Right lung (tissue), 2 donors: ENCODE measurements at regions not wholly inside any gene's neighbourhood (a gene's known extent, or its start where the extent isn't known, plus 50 kb on each side); places are given as distances from the start of the nearest gene placed in this dataset.
"Not testable (repeated sequence)": the region's sequence is repeated elsewhere in the genome, so short reads cannot be mapped to it uniquely, and the experiment has no call there.

ENCODE experiments used
- DNase-seq, 2 donors: peaks; one replicate each; pipeline ENCODE4 v3.0.0-alpha.2; 2013

DNA sequence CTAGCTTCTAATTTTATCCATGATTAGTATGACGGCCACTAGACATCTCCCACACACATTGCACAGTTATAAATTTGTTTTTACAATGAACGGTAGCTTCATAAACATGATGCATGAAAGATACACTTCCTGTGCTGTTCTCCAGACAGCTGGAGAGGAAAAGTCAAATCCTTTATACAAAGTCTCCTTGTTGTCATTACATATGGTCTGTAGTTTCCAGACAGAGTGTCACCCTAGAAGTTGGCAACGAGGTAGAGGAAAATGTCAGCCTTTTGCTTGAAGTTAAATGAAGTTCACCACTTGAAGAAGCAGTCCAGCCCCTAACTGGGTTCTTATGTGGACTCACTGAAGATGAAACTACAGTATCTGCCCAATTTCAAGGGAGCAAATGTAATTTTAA lies 253.0 kb upstream of the P2RY1 start:
- no peak for DNase-seq

DNA sequence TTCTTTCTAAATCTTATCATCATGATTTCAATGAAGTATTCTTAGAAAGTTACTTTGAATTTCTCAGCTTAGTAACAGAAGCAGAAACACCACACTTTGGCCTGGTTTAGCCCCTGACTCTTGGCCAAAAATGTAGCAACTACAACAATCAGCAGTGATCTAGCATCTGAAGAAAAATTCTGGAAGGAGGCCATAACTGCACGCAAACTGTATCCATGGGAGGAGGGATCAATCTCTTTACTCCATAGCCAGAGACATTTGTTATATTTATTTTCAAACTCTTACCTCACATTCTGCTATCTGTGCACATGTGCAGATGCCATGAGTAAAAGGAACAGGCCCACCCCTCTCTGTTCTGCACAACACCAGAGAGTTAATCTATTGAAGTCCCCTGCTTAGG lies 251.0 kb upstream of the P2RY1 start:
- DNase-seq, result peak; percentile 75 to 78

DNA sequence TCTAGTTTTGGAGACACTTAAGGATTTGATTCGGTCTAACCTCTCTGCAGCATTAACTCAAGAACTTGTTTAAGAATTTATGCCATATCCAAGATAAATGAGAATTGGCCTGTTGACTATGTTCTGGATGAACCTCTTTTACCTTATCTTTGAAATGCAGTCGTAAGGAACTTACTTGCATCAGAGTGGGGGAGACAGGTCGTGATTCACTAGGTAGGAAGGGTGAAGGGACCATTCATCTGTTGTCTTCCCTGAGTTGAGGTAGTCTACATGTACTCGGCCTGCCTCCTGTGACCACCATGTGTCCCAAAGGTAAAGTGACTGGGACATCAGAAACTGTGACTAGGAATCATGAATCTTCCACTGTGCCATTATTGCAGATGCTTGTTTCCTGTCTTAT lies 248.0 kb upstream of the P2RY1 start:
- DNase-seq, result no peak

DNA sequence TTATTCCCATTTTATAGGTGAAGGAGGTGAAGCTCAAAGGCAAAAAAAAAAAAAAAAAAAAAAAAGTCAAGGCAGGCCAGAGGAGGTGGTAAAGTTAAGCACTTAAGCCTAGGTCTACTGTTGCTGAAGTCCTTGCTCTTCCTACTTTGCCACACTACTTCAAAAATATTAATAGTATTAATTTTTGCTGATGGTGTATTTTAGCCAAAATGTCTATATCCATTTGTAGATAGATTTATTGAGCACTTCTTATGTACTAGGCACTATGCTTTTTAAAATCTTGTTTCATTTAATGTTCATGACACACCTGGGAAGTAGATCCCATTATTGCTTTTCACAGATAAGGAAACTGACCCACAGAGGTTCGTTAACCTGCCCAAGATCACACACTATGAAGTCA lies 247.1 kb upstream of the P2RY1 start:
- no peak for DNase-seq

DNA sequence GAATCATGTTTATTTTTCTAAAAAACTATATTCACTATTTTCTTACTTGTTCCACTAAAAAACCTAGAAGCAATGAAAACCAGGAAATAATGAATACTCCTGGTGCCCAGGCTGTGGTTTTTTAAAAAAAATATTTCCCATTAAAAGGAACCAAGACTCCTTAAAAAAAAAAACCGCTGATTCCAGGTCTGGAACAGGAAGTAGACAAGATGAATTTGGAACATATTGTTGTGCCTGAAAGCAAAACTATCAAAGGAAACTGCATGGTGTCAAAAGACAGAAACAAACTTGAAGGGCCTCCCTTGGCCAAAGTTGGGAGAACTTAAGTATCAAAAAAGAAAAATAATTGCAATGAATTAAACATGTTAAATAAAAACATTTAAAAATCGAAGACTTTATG lies 245.3 kb upstream of the P2RY1 start:
- DNase-seq, result no peak

DNA sequence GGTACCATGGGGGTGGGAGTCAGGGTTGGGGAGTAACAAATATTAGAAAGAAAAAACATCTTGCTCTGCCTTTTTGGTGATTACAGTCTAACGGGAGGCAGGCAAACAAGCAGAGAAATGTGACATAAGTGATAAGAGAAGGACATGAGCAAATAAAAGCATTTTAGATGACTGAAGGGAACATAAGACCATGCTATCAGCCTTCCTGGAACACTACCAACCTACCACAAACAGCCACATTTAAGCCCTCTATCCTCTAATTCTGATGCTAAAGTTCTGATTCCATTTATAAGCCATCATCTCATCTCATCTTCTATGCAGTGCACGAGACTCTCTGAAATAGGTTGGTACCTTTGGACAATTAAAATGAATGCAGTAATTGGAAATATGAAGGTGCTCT lies 243.4 kb upstream of the P2RY1 start:
- DNase-seq, result peak in 1 of 2 donors; percentile 16

DNA sequence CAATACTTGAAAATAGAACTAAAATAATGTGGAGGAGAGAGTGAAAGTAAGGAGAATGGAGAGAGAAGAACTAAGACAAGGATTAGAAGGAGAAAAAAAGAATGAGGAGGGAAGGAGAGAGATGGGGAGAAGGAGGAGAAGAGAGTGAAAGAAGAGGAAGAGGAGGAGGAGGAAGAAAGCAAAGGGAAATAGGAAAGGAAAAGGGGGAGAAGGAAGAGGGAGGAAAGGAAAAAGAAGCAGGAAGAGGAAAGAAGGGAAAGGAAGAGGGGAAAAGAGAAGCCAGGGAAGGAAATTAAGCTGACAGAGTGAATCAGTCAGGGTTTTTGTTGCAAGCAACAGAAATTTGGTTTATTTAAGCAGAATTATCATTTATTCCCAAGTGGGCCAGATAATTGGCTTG lies 241.7 kb upstream of the P2RY1 start:
- no peak for DNase-seq

DNA sequence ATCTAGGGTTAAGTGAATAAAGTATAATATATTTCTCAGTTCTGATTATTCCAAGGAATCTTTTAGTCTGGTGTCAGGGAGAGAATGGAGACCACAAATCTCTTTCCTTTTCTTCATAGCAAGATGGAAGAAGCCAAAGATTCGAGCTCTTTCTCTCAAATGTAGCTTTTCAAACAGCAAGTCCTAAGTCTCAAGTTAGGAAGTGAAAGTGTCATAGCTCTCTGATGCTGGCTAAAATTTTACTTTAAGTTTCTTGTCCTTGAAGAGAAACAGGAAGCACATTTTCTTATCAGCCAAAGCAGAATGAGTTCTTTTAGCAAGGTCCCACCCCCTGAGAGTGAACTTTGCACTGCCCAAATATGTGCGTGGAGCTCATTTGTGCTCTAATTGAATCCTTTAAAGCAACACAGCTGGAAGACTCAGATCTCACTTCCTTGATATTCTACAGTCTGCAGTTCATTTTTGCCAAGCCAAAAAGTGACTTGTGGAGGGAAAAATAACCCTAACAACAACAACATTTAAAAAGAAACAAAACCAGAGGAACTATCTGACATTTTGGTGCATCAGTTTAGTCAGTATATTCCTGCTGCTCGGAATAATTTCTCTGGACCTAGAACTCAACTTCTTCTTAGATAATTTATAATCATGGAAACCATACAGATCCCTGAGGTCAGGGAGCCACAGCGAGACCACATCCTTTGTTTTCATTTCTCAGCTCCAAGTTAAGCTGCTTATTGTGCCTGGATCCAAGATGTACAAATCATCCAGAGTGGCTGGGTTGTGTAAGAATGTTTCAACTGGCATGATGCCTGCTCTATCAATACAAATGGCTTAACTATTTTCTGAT lies 238.7 kb upstream of the P2RY1 start:
- DNase-seq, result peak; percentile 88 to 94

DNA sequence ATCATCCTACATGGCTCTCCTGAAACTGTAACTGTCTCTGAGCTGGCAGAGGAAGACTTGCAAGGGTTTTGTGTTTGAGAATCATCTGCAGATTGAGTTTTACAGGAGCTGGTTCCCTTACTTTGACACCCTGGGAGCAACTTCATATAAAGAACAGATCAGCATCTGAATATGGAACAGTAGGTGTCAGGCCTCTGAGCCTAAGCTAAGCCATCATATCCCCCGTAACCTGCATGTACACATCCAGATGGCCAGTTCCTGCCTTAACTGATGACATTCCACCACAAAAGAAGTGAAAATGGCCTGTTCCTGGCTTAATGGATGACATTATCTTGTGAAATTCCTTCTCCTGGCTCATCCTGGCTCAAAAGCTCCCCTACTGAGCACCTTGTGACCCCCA lies 238.1 kb upstream of the P2RY1 start:
- DNase-seq, result not testable (repeated sequence)

DNA sequence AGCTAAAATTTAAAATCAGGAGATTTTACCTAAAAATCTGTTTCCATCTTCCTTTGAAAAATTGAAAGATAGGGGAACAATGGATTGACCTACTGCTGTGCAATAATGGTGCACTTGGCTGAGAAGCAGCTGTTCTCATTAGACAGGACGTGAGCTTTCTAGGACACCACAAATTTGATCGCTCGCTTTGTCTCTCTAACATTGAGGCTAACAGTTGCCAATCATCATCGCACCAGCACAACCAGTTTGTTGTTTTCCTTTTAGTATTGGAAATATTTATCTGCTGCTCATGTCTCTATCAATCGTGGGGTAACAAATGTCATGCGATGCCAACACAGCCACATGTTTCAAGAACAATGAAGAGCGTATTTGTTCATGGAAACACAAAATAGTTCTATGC lies 228.8 kb upstream of the P2RY1 start:
- no peak for DNase-seq

DNA sequence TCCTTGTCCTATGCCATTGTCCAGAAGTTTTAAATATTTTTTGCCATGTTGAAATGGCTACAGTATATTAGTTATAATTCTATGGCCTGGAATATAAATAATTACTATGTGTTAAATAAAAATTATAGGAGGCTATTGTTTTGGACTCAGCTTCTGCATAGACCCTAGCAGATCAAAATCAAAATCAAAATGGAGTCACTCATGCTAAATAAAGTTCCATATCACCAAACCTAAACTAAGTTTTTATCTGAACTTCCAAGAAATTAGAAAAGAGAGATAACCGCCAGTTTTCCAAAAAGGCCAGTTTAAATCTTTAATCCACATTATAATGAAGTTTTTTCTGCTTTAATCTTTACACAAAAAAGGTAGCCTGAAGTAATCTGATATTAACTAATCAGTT lies 227.8 kb upstream of the P2RY1 start:
- DNase-seq, result no peak

DNA sequence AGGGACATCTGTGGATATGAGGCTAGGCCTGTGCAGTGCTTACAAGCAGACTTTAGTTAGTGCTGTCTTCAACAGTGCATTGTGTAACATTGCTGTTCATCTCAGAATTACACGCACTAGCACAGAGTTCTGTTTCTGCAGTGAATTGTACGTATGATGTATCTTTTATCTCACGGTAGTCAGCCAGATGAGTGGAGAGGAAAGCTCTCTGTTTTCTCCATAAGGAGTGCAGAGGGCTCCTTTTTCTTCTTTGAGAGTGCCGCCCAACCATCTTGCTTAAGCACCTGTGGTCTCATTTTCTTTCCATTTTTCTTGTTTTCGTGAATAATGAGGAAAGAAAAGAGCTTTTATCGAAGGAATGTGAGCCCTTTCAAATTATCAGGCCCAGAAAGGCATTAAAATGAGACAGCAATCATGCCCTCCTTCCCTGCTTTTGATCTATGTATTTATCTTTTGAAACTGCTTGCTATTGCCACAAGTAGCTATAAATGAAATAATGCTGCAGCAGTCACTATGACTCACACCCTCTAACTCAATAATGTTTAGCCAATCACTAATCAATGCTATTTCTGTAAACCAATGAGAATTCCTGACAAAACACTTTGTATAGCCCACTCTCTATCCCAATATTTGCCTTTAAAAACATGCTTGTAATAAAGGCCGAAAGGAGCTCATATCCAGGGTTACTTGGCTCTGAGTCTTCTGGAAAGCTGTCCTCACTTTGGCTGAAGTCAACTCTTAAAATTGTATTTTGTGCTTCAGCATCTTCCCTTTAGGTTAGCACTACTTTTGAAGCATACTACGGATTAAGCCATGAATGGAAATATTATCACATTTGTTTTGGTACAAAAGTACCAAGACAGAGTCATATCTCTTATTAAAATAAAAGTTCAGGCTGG lies 226.0 kb upstream of the P2RY1 start:
- no peak for DNase-seq

DNA sequence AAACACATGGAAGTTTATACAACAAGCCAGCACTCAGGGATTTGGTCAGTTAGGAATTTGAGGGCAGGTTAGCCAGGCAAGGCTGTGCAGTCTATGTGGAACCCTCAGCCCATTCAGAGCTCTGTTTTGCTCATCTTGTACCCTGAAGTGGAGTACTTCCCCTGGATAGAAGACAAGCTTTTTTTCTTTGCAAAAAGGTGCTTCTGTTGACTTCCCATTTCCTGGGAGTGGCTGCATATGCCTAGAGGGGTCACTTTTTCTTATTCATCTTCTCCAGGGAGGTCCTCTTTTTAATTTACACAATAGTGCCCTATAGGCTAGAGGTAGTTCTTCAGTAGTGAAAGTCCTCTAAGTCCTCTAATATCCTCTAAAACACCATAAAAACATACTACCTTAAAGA lies 225.0 kb upstream of the P2RY1 start:
- no peak for DNase-seq

DNA sequence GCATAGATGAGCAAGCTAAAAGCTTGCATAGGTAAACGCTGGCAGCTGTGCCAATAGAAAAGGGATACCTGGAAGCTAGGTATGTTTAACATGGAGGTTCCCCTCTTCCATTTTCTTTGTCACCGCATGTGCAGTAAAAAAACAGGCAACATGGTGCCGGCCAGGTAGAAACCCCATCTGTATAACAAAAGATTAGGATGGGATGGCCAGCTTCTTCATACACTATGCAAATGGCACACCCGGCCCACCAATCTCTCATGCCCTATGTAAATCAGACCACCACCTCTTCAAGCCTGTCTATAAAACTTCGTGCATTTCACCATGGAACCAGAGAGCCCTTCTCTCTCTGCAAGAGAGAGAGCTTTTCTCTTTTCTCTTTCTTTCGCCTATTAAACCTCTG lies 224.3 kb upstream of the P2RY1 start:
- DNase-seq, result no peak

DNA sequence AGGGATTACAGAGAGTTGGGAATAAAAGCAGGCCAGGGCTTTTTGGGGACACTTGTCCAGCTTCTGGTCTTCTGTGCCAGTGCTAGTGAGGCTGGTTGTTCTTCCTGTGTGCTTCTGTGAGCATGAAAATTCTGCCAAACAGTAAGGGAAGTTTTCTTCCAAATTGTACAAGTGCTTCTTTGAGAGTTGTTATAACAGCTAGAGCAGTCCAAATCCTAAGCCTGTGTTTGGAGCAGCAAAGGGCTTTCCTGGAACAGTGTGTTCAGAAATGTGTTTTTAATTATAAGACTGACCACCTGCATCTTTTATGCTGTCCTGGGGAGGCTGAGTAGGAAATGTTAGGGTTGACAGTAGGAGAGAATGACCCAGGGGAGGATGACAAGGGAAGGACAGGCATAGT lies 223.0 kb upstream of the P2RY1 start:
- no peak for DNase-seq

DNA sequence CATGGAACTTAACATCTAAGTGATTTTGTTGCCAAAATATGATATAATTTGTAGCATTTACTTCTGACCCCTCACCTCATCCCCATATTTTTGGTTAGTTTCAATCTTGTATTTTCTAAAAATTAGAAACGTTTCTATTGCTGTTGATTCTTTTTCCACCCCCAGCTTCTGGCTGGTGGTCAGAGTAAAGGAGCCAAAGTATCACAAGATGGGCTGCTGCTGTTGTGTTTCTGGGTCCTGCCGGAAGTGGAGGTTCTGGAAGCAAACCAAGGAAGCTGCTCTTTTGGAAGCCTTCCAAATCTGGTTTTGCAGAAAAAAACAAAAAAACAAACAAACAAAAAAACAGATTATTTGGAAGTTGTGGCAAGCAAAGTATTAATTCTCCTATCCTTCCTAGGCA lies 221.1 kb upstream of the P2RY1 start:
- DNase-seq, result no peak

DNA sequence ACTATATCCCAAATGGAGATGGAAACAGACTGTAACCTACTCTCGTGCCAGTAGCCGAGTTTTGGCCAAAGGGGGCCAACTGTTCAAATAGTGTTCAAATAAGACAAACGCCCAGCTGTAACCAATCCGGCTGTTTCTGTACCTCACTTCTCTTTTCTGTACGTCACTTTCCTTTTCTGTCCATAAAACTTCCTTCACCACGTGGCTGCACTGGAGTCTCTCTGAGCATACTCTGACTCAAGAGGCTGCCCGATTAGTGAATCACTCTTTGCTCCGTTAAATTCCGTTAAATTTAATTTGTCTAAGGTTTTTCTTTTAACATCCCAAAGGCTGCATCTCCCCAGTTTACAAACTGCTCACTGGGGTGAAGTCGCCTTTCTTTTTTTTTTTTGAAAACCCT lies 219.2 kb upstream of the P2RY1 start:
- DNase-seq, result no peak

DNA sequence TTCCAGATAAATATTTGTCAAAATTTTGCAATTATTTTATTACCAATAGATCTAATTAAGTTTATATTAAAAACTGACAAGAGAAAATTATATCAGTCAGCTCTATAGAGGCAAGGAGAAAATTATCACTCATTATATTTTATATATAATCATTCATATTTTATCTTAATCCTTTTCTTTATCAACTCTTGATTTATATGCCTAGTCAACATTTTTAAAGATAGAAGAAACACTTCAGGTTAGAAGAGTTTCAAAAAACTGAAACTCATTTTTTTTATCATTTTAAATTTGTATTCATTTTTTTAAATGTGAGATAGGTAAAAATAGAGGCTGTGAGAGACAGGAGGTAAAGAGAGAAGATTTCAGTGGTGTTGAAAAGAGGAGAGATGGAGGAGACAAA lies 217.3 kb upstream of the P2RY1 start:
- no peak for DNase-seq

DNA sequence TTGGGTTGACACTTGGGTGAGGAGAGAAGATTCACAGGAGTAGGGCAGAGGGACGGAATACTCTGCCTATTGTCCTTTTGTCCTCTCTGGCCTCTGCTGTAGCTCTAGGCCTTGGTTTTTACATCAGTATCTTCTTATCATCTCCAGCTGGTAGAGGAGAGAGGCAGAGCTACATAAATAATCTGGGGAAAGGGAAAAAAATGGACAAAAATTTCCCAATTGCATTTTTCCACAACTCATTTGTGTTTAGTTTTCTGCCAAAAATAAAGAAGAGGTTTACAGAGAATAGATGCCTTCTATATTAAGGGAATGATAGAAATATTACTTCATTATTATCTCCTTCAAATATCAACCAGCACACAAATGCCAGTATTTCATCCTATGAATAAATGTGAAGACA lies 216.4 kb upstream of the P2RY1 start:
- no peak for DNase-seq

DNA sequence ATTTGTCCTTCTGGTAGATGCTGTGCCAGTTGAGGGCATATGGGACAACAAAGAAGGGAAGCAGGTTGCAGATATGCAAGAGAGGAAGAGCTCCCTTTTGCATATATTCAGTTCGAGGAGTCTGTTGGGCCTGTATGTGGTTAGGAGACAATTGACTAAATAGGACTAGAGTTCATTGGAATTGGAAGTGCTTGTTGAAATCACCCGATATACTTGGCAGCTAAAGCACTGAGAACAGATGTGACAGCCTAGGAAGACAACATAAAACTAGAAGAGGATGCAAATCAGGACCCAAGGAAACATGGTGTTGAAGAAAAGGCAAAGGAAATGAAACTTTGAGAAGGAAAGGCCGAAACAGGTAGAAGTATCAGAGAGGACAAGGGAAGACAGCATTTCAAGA lies 215.2 kb upstream of the P2RY1 start:
- DNase-seq, result no peak

DNA sequence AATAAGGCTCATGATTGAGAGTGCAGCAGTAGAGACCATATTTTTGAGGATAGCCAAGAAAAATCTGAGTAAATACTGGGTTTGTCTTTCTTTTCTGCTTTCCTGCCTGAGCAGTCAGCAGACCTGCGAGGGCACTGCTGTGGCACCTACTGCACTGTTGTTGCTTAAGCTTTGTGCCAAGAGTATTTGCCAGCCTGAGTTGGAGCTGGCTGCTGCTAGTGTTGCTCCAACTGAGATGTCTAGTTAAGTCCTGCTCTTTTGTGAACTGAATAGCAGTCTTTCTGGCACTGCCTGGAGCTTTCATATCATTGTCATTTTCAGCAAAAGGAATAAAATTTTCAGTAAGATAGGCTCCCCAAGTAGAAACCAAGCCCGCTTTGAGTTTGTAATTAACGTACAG lies 214.5 kb upstream of the P2RY1 start:
- no peak for DNase-seq

DNA sequence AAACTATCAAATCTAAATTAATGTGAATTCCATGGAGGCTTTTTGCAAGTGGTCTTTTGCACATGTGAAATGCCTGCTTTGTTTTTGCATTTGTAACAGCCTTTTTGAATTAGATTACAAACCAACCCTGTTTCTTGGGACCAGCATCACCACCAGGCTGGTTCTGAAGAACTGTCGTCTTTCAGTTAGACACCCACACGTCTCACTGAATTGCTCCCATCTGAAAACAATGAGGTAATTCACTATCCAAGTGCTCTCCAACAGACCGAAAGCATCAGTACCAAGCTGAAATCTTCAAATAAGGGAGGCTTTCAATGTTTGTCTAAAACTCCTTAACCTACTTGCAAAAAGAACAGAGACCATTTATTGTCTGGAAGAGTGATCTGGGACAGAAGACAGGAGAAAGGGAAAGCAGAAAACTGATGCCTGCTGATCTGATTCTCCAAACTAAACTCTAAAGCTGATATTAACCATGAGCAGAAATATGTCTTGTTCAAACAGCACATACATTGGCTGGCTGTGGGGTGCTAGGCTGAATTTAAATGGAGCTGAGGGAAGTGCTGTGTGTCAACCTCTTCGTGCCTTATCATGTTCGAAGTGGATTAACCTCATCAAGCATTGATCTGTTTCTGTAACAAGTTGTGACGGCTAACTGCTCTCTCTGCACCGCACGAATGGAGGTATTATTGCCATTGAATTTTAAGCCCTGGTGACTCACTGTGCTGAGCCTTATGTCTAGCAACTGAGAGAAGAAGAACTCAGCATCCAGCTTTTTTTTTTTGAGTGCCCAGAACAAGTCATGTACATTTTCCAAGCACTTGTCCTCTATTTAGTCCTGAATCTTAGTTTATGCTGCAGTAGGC lies 213.7 kb upstream of the P2RY1 start:
- no peak for DNase-seq
